GM20000 (cell line): ENCODE measurements at regions not wholly inside any gene's neighbourhood (a gene's known extent, or its start where the extent isn't known, plus 50 kb on each side); places are given as distances from the start of the nearest gene placed in this dataset.

ENCODE experiments used
- DNase-seq: peaks from one replicate; pipeline ENCODE4 v3.0.0; 2012; ENCODE audit warnings: low spot score
- CTCF ChIP-seq: IDR thresholded peaks from 2 replicates; pipeline ENCODE4 v1.5.1; 2012; ENCODE audit warnings: mild to moderate bottlenecking, control low read depth; ENCODE audit errors: extremely low read depth, missing control alignments

DNA sequence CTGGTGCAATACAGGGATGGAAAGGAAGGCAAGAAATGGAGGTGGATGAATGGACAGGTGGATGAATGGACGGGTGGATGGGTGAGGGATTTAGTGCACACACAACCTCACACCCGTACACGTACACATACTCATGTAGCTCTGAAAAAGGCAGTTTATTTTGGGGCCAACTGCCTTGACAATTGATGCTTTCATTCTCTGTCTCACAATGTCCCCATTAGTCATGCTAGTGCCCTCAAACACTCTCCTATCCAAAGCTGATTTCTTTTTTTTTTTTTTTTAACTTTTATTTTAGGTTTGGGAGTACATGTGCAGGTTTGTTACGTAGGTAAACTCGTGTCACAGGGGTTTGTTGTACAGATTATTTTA lies 495.0 kb downstream of the DMAC1 start:
- DNase-seq = no peak
- no peak for TF ChIP-seq CTCF

DNA sequence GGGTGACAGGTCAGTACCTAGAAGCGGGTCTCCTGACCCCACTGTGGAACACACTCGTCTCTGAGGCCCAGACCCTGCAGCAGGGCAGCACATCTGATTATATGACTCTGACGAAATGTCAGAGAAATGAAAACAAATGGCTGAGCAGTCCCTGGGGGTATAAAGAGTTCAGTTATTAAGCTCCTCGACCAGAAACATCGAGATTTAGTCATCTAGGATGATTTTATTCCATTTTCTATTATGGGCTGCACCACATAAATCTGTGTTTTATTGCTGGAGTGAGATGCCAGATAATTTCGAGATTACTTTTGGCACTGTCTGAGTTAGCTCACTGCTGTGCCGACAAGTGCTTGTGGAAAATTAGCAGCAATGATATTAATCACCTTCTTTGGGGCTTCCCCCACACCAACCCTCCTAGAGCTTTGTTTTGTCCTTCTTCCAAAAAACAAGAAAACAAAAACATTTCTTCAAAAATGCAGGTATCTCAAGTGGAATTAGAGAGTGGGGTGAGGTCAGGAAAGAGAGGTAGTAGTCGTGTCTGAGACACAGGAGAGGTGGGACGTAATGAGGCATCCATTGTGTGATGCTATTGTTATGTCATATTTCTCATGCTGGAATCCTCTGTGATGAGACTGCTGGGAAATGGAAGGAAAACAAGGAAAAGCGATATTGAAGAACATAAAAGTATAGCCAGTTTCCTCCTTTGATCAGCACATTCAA lies 495.5 kb downstream of the DMAC1 start:
- DNase-seq = no peak
- no peak for TF ChIP-seq CTCF

DNA sequence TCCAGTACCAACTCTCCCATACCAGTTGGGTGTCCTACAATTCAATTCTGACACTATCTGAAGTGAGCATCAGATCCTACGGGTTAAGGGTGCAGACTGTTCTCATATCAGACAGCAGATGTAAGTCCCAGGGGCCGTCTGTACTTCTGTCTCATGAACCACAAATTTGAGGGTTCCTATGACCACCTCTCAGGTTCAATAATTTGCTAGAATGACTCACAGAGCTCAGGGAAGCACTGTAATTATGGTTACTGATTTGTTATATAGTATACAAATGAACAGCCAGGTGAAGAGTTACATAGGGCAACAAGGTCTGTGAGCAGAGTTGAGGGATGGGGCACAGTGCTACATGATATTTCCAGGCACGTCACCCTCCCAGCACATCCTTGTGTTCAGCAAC lies 499.1 kb downstream of the DMAC1 start:
- DNase-seq = no peak
- TF ChIP-seq CTCF = no peak

DNA sequence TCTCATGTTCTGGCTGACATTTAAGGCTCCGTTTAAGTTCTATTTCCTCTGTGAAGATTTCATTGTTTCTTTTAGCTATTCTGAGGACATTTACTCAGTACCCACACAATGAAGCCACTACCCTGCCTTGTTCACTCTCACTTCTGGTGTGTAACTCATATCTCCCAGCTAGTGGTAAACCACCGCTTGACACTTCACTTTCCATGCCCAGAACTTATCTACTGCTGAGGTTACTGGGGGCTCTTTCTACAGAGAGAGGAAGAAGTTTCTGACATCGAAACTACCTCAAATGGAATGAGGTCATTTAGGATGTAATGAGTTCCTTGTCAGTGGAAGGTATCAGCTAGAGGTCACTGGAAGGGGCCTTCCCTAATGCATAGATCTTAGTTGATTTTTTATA lies 501.5 kb downstream of the DMAC1 start:
- TF ChIP-seq CTCF = no peak
- peak; percentile 73 for DNase-seq

DNA sequence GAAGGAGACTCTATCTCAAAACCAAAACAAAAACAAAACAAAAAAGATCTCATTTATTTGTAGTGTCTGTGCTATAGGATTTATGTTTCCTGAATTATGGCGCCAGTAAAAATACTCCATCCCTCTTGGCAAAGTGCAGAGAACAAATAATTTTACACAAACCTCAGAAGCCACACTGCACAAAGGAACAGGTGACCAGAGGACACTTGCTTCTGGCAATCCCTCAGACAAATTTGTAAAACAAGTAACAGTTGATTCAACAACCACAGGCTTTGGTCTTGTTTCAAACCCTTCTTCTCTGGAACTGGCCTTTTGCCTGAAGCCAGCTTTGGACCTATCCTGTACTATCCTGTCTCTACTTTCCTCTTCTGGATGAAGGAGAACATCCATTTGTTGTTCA lies 502.1 kb downstream of the DMAC1 start:
- TF ChIP-seq CTCF = no peak

DNA sequence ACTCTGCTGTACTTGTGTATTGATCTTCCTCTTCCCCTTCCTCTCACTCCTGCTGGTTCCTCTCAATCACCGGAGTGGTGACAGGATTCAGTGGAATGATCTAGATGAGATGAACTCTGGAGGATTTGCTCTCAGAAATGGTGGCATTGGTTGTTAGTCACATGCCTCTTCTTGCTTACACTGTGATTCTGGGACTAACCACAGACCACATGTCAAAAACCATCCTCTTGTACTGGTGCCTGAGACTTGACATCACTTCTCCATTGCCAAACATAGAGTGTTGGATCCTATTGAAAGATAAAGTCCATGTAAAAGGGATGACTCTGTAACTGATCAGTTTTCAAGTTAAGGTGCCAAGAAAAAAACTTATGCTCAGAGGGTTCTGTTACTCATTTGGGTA lies 506.5 kb downstream of the DMAC1 start:
- no peak for TF ChIP-seq CTCF
- no peak for DNase-seq

More for the DNA sequence above, 502.1 kb downstream of the DMAC1 start:
- DNase-seq = no peak

DNA sequence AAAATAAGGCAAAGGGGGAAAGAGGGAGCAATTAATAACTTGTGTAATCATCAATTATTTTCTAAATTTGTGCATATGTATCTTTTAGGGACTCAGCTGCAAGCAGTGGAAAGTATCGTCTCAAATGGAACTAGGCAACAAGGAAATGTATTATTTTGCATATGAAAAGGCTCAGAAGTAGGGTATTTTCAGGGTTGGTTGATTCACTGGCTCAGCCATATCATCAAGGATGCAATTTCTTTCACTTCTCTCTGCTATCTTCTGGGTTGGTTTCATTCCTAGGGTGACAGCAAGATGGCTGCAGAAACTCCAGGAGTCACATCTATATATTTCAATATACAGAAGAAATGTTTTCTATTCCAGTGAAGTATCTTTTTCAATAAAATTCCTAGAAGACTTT lies 509.8 kb downstream of the DMAC1 start:
- no peak for TF ChIP-seq CTCF
- DNase-seq = no peak
